Astrocyte (in vitro differentiated cells and primary cell): ENCODE measurements at regions not wholly inside any gene's neighbourhood (a gene's known extent, or its start where the extent isn't known, plus 50 kb on each side); places are given as distances from the start of the nearest gene placed in this dataset.

ENCODE experiments used
- DNase-seq: peaks from one replicate; pipeline ENCODE4 v3.0.0-alpha.2; 2010; ENCODE audit warnings: low read depth
- FAIRE-seq: peaks from 2 replicates; lab custom pipeline; 2011; peaks lifted over from hg19 to GRCh38; lab: Jason Lieb, UNC
- H2AFZ ChIP-seq: 2 replicates; pipeline ENCODE4 v1.6.0; 2012; ENCODE audit warnings: low read depth, low read length, inconsistent platforms
- H3K27ac ChIP-seq: 2 replicates; pipeline ENCODE4 v1.5.1; 2011; ENCODE audit warnings: low read depth, low read length, inconsistent platforms
- H3K27me3 ChIP-seq: 2 replicates; pipeline ENCODE4 v1.6.0; 2011; ENCODE audit warnings: low read length, inconsistent platforms; ENCODE audit not compliant: insufficient read depth
- H3K36me3 ChIP-seq: 2 replicates; pipeline ENCODE4 v1.5.1; 2011; ENCODE audit warnings: low read length, inconsistent platforms; ENCODE audit not compliant: insufficient read depth
- H3K4me1 ChIP-seq: 2 replicates; pipeline ENCODE4 v1.5.1; 2011; ENCODE audit warnings: low read length, inconsistent platforms; ENCODE audit not compliant: insufficient read depth
- H3K4me2 ChIP-seq: 2 replicates; pipeline ENCODE4 v1.6.0; 2012; ENCODE audit warnings: low read length, inconsistent platforms
- H3K4me3 ChIP-seq: 2 replicates; pipeline ENCODE4 v1.5.1; 2011; ENCODE audit warnings: low read depth, mild to moderate bottlenecking, low read length, inconsistent platforms; ENCODE audit not compliant: insufficient read depth
- H3K79me2 ChIP-seq: 2 replicates; pipeline ENCODE4 v1.6.0; 2012; ENCODE audit warnings: mild to moderate bottlenecking, low read length, inconsistent platforms; ENCODE audit not compliant: insufficient read depth
- H3K9ac ChIP-seq: 2 replicates; pipeline ENCODE4 v1.6.0; 2012; ENCODE audit warnings: mild to moderate bottlenecking, low read length, inconsistent platforms
- H3K9me3 ChIP-seq: 2 replicates; pipeline ENCODE4 v1.5.1; 2012; ENCODE audit warnings: low read depth, mild to moderate bottlenecking, low read length, inconsistent platforms; ENCODE audit not compliant: insufficient read depth
- H4K20me1 ChIP-seq: 2 replicates; pipeline ENCODE4 v1.6.0; 2012; ENCODE audit warnings: low read length, inconsistent platforms; ENCODE audit not compliant: insufficient read depth
- H3K27ac Mint-ChIP-seq: one replicate; pipeline ENCODE4 v1.8.0; 2021; ENCODE audit warnings: mild to moderate bottlenecking, mixed read lengths; ENCODE audit not compliant: unreplicated experiment
- H3K27me3 Mint-ChIP-seq: one replicate; pipeline ENCODE4 v1.8.0; 2021; ENCODE audit warnings: low read depth, mixed read lengths; ENCODE audit not compliant: unreplicated experiment
- H3K36me3 Mint-ChIP-seq: one replicate; pipeline ENCODE4 v1.8.0; 2021; ENCODE audit warnings: low read depth, mixed read lengths; ENCODE audit not compliant: unreplicated experiment
- H3K4me1 Mint-ChIP-seq: one replicate; pipeline ENCODE4 v1.8.0; 2021; ENCODE audit warnings: low read depth, mixed read lengths; ENCODE audit not compliant: unreplicated experiment
- H3K4me3 Mint-ChIP-seq: one replicate; pipeline ENCODE4 v1.8.0; 2021; ENCODE audit warnings: mild to moderate bottlenecking, moderate library complexity, mixed read lengths; ENCODE audit not compliant: unreplicated experiment
- H3K9me3 Mint-ChIP-seq: one replicate; pipeline ENCODE4 v1.8.0; 2021; ENCODE audit warnings: mild to moderate bottlenecking, mixed read lengths; ENCODE audit not compliant: unreplicated experiment
- EZH2 ChIP-seq: IDR thresholded peaks from 2 replicates; pipeline ENCODE4 v1.6.1; 2012; ENCODE audit warnings: mild to moderate bottlenecking, low read length, inconsistent platforms; ENCODE audit not compliant: insufficient read depth
- TF ChIP-seq, protein P1 (sequence below): IDR thresholded peaks from 2 replicates; pipeline ENCODE4 v1.5.1; 2011; ENCODE audit warnings: low read depth, mild to moderate bottlenecking, inconsistent platforms, low read length, moderate library complexity; ENCODE audit not compliant: insufficient read depth

DNA sequence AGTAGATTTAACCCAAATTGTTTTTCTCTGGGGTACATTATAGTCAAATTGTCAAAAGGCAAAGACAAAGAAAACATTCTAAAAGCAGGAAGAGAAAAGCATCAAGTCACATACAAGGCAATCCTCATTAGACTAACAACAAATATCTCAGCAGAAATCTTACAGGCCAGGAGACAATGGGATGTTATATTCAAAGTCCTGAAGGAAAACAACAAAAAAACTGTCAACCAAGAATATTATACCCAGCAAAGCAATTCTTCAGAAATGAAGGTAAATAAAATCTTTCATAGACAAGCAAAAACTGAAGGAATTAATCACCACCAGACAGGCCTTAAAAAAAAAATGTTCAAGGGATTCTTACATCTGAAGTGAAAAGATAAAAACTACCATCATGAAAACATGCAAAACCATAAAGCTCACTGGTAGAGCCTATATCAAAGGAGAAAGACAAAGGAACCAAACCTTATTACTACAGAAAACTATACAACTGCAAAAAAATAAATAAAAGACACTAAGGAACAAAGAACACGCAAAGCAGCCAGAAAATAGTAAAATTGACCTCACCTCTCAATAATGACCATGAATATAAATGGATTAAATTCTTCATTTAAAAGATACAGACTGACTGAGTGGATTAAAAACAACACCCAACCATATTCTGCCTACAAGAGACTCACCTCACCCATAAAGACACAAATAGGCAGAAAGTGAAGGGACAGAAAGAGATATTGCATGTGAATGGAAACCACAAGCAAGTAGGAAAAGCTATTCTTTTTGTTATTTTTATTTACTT is 113.8 kb upstream of the ZC3H11B start:
- no peak for TF ChIP-seq EZH2
- TF ChIP-seq, protein P1, sequence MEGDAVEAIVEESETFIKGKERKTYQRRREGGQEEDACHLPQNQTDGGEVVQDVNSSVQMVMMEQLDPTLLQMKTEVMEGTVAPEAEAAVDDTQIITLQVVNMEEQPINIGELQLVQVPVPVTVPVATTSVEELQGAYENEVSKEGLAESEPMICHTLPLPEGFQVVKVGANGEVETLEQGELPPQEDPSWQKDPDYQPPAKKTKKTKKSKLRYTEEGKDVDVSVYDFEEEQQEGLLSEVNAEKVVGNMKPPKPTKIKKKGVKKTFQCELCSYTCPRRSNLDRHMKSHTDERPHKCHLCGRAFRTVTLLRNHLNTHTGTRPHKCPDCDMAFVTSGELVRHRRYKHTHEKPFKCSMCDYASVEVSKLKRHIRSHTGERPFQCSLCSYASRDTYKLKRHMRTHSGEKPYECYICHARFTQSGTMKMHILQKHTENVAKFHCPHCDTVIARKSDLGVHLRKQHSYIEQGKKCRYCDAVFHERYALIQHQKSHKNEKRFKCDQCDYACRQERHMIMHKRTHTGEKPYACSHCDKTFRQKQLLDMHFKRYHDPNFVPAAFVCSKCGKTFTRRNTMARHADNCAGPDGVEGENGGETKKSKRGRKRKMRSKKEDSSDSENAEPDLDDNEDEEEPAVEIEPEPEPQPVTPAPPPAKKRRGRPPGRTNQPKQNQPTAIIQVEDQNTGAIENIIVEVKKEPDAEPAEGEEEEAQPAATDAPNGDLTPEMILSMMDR = no peak
- H3K4me3 ChIP-seq = no peak overlapping the region
- Mint-ChIP-seq H3K9me3 (peaks cover 33% of the 10 kb centered on the region), H3K4me1 (no peaks in the 10 kb centered on the region), H3K4me3 (no peak overlapping the region), H3K27me3 (no peaks in the 10 kb centered on the region), H3K36me3 (no peaks in the 10 kb centered on the region), H3K27ac (no peak overlapping the region)
- H4K20me1 ChIP-seq = no peaks in the 10 kb centered on the region
- FAIRE-seq (no peak), DNase-seq (no peak)
- H3K4me1 ChIP-seq = no peaks in the 10 kb centered on the region
- H3K9ac ChIP-seq = no peak overlapping the region
- no peaks in the 10 kb centered on the region for H3K36me3 ChIP-seq
- H3K27me3 ChIP-seq = no peaks in the 10 kb centered on the region
- H3K27ac ChIP-seq = no peak overlapping the region
- H3K79me2 ChIP-seq = no peaks in the 10 kb centered on the region
- H2AFZ ChIP-seq = no peak overlapping the region
- no peaks in the 10 kb centered on the region for H3K9me3 ChIP-seq
- no peak overlapping the region for H3K4me2 ChIP-seq

DNA sequence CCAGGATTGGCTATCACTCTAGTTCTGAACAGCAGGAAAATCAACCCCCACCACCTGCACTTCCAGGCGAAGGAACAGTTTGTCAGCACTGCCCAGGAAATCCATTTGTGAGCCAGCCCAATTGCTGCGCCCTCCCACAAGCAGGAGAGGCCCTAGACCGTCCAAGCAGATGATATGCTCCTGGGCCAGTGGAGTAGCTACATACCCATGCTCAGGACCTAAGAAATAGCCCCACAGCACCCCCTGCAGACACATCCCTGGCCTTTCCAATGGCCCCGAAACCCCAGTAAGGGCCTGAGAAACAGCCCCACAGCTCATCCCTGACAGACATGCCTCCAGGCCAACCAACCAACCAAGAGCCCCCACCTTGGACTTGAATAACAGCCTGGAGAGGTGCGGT is 111.5 kb upstream of the ZC3H11B start:
- peaks cover 32% of the 10 kb centered on the region for H3K9me3 Mint-ChIP-seq
- H3K36me3 ChIP-seq = no peaks in the 10 kb centered on the region
- no peaks in the 10 kb centered on the region for H3K27me3 Mint-ChIP-seq
- no peak overlapping the region for H3K4me3 Mint-ChIP-seq
- H3K27ac ChIP-seq = no peak overlapping the region
- no peak overlapping the region for H3K9ac ChIP-seq
- DNase-seq (no peak), FAIRE-seq (no peak)
- no peak overlapping the region for H3K4me3 ChIP-seq
- no peaks in the 10 kb centered on the region for H3K36me3 Mint-ChIP-seq
- H3K4me2 ChIP-seq = no peak overlapping the region
- no peaks in the 10 kb centered on the region for H3K27me3 ChIP-seq
- no peaks in the 10 kb centered on the region for H3K9me3 ChIP-seq
- no peaks in the 10 kb centered on the region for H3K4me1 ChIP-seq
- no peaks in the 10 kb centered on the region for H4K20me1 ChIP-seq
- no peaks in the 10 kb centered on the region for H3K79me2 ChIP-seq
- no peaks in the 10 kb centered on the region for H3K4me1 Mint-ChIP-seq
- no peak overlapping the region for H2AFZ ChIP-seq
- no peak overlapping the region for H3K27ac Mint-ChIP-seq
- TF ChIP-seq, protein P1 = no peak
- TF ChIP-seq EZH2 = no peak

DNA sequence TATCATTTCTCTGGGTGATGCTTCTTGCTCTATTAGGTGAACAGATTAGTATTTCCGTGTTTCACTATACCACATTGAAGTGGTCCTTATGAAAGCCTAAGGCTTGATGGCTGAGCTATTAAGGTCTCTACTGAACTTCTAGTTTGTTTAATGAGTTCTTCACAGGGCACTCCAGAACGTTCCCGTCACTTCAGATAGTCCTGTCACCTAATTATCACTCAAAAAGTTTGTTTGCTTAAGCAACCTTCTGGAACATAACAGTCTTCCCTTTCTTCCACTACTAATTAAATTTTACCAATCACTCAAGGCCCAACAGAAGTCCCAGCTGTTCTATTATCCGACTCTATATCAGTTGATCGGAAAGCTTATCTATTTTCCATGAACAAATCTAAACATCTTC is 104.6 kb upstream of the ZC3H11B start:
- FAIRE-seq (no peak), DNase-seq (no peak)
- Histone ChIP-seq H3K9ac (no peak overlapping the region), H3K4me1 (no peaks in the 10 kb centered on the region), H3K27ac (no peak overlapping the region), H3K36me3 (no peaks in the 10 kb centered on the region), H2AFZ (no peak overlapping the region), H3K27me3 (no peaks in the 10 kb centered on the region), H3K4me3 (no peak overlapping the region), H3K79me2 (no peaks in the 10 kb centered on the region), H3K9me3 (no peaks in the 10 kb centered on the region), H4K20me1 (no peaks in the 10 kb centered on the region), H3K4me2 (no peak overlapping the region)
- TF ChIP-seq, protein P1 = no peak
- TF ChIP-seq EZH2 = no peak
- Mint-ChIP-seq H3K4me1 (peaks cover 7% of the 10 kb centered on the region), H3K36me3 (no peaks in the 10 kb centered on the region), H3K4me3 (no peak overlapping the region), H3K27me3 (no peaks in the 10 kb centered on the region), H3K27ac (no peak overlapping the region), H3K9me3 (no peaks in the 10 kb centered on the region)
